CD4-positive, alpha-beta T cell treated with Interleukin-12 subunit alpha and Interleukin-12 subunit beta, for 1 hour (primary cell): ENCODE measurements at regions not wholly inside any gene's neighbourhood (a gene's known extent, or its start where the extent isn't known, plus 50 kb on each side); places are given as distances from the start of the nearest gene placed in this dataset.
"Not testable (repeated sequence)": the region's sequence is repeated elsewhere in the genome, so short reads cannot be mapped to it uniquely, and the experiment has no call there.

Experiments used
- DNase-seq: peaks from one replicate; pipeline ENCODE4 v3.0.0-alpha.2; 2020

DNA sequence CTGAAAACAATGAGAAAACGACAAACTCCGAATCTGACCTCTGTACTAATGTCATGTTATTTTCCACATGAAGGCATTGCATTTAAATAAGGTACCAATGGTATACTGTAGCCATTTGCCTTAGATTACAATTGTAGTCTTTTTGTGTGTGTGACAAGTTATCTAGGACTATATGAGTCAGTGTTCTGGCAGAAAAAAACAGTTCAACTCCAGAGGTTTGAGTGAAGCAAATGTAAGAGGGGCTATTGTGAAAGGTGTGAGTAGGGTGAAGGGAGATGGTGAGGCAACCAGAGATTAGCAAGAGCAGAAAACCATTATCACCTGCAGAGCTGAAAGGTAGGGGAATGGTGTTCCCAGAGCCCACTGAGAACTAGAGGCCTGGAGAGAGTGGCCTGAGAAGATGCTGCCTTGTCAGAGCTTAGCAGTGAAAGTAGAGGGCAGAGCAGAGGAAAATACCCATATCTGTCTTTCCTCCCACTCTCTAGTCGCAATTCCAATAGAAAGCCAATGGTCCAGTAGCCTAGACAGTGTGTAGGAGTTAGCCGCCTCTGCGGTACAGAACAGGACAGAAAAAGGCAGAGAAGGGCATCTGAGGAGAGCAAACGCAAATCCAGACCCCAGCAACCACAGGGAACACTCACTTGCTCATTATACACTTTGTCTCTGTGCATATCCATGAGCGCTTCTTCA, 112.2 kb downstream of the DYRK2 start:
- no peak for DNase-seq

DNA sequence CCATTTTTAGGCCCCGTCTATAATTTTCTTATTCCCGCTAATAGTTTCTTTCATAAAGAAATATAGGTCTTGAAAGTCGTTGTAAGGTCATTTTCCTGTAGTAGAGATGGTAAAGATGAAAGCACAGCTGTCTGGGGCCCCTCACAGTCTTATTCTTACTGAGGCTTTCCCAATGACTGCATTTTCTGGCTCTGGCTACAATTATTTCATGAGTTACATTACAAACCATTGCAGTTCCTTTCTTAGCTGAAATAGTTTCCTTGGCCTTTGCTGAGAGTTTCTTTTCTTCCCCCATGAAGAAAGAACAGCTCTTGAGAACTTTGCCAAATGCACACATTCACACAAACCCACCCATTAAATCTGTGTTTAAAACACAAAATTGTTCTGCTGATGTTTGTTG, 113.0 kb downstream of the DYRK2 start:
- DNase-seq, result no peak

DNA sequence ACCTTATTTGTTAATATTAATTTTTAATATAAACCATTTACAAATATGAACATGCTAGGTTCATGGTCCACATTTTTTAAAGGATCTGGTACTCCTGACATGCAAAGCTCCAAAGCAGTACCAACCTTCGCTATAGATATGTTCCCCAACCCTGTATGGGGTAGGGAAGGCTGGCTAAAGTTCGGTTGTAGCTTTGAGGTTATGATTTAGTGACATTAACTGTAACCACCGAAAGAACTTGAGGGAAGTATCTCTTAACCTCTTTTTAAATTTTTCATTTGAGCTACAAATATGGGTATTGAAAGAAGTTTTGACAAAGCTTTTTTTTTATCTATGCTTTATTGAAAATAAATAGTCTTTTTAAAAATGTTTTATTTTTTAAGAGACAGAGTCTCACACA, 115.5 kb downstream of the DYRK2 start:
- DNase-seq, result no peak

DNA sequence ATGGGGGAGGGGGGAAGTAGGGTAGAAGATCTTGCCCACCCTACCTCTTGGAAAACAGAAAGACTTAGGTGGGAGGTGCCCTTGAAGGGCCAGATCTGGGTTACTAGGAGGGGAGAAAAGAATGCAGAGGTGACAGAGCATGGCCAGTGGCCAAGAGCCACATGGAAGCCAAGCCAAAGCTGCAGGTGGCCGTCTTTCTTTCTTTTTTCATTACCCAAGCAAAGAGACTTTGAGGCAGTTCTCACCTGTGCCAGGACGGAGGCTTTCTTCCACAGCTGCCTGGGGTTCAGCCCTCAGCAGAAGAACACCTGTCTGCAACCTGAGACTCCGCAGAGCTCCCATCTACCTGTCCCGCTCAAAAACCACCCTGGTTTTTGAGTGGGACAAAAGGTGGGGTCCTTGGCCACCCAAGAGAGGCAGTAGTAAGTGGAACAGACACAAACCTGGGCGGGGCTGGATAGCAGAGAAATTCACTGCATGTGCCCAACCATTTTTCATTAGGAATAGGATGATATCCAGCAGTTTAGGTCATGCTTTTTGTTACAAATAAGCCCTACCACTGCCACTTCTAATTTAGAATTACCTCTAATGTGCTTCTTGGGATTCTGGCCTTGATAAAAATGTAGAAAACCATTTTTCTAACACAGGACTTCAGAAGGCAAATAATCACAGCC, 116.5 kb downstream of the DYRK2 start:
- no peak for DNase-seq

DNA sequence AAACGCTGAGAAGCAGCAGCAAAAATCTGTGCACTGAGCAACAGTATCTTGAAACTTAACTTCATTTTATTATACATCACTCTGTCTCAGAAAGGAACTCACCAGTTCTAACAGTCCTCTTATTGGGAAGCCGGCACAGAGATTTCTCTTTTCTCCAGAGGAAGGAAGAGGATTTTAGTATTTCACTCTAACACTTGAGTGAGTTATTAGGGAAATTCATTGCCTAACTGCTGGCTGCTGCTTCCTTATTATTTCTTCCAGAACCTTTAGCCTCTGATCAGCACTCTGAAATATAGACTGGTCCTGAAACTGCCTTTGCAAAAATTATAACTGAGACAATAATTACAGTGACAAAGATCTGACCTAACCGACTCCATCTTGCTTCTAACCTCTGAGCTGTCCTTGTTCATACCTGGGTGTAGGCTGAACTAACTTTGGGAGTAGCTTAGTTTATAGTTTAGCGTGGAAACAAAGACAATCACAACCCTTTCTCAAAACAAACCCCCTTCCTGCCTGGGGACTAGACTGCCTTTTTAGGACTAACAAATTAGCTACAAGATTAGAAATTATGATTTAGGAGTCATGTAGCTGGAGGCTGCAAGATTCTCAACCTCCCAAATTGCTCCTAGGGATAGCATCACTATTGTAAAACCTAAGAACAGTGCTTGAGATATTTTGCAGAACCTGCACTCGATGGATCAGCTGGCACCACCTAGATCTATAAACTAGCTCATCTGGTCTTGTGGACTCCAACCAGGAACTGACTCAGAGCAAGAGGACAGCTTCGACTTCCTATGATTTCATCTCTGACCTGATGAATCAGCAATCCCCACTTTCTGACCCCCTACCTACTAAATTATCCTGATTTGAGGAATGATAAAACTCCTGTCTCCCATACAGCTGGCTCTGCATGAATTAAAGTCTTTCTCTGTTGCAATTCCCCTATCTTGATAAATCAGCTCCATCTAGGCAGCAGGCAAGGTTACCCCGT, 117.5 kb downstream of the DYRK2 start:
- no peak for DNase-seq

DNA sequence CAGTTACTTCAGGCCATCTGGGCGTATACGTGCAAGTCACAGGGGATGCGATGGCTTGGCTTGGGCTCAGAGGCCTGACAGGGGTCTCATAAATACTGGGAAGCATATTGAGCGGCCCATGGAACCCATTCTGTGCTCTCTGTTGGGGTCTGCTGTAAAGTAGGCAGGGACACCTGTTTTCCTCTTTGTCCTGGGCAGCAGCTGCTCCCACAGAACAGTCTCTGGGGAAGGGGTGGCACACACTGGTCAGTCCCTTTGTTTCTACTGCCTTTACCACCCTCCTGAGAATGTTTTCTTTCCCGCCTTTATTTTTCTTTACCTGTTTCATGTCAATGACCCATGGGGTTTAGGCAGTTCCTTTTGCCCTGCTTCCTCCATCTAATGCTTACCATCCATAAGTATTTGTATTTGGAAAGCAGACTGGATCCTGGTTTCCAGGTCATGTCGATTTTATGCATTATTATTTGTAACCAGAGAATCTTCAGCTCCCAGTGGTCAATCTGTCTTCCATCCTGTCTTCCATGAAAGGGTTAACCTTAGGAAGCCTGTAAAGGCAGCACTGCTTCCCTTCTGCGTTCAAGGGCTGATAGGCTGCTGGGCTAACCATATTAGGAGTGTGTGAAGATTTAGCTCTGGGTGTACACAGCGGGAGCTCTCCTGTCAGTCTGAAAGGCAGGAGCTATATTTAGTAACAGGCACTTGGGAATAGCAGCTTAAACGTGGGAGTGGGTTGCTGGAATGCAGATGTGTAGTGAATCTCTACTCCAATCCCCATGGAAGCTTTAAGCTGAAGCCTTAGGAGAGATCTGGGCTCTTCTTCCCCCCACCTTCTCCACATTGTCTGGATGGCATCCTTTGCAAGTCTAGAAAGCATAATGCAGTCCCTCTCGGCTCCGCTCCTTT, 124.0 kb downstream of the DYRK2 start:
- no peak for DNase-seq

DNA sequence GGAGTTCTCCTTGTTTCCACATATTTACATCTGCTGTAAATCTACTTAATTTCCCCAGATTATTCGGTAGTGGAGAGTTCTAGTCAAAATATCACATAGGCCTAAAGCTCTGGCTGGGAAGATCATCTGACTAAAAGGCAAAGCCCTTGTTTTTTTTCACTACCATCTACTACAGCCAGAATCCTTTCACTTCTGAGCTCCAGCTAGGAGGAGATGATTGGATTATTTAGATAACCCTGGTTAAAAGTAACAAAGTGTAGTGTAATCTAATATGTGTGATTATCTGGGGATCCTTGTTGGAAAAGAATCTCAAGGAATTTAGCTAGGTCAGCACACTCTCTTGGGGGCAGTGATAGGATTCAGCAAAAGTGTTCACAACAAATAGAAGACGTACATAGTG, 125.4 kb downstream of the DYRK2 start:
- DNase-seq, result no peak

DNA sequence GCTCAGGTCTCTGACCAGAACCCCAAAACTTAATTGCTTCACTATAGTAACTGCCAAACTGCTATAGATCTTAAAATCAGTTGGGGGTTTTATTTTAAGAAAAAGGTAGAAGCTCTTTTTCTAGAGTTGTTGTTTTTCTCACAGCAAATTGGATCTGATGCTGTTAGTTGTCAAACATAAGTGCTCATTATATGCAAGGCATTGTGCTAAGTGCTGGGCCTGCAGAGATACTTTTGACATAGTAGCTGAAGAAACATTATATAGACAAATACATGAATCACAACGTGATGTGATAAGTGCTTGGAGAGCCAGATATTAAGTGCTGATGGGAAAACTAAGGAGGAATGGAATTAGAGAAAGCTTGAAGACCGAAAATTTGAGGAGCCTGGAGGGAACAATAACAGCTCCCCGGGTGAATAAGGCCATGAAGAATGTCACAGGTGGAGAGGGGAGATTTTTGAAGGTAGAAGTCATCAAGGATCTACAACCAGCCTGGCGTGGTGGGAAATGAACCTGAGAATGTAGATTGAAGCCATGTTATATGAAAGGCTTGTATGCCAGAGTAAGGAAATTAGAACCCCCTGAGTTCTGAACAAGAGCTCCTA, 126.5 kb downstream of the DYRK2 start:
- no peak for DNase-seq

DNA sequence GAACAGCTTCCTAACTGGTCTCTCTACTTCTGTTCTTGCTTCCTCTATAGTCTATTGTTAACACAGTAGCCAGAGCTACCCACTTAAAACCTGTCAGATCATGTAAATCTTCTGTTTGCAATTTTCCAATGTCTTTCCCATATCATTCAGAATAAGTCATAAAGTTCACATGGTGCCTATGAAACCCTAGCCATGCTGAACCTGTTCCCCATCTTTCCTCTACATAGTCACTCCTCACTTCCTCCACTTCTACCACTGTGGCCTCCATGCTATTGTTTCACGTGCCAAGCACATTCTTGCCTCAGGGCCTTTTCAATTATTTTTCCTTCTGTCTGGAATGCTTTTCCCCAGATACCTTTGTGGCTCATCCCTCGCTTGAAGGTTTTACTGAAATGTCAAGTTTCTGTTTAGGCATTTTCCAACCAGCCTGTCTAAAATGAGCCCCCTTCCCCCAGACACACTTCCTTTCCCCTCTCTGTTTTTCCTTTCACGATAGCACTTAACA, 132.1 kb downstream of the DYRK2 start:
- no peak for DNase-seq

DNA sequence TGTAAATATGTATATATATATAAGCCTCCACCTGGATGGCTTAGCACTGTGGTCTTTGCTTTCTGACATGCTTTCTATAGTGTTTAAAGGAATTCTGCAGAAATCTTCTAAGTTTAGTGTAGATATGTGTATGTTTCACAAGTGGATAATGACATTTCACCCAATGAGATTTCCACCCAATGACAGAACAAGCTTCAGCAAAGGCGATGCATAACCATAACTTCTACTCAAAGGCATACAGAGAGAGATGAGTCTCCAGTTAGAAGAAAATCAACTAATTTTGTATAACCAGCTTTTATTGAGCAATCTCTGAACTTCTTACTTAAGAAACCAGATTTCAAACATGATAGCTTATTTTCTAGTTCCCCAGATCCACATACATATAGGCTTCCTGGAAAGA, 134.0 kb downstream of the DYRK2 start:
- no peak for DNase-seq

DNA sequence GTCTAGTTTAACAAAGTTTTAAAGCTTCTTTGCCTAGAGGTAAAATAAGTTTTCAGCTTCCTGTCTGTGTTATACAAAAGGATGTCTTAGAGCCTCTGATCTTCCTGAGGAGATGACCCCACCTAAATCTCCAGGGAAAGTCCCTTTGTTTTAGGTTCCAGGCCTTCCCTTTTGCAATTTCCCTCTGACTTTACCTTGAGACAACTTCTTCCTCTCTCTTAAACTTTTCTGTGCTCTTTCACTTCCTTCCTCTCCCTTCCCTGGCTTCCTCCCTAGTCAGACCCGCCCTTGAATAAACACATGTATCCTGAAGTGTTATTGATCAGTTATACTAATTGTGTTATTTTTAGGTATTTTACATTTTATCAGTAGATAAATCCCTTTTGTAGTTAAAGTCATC, 134.8 kb downstream of the DYRK2 start:
- DNase-seq, result no peak

DNA sequence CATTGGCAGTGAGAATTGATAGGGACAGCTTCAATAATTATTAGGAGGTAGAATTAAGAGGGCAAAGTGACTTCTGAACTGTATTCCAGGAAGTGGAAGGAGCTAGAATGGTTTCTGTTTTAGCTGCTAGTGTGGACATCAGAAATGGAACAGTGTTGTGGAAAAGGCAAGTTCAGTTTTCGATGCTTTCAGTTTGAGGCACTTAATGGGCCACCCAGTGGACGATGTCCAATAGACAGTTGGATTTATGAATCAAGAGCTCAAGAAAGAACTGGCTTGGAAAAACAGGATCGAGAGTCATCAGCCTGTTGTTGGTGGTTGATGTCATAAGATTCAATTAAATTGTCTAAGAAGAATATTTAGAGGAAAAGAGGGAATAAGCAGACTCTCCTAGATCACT, 136.3 kb downstream of the DYRK2 start:
- no peak for DNase-seq

DNA sequence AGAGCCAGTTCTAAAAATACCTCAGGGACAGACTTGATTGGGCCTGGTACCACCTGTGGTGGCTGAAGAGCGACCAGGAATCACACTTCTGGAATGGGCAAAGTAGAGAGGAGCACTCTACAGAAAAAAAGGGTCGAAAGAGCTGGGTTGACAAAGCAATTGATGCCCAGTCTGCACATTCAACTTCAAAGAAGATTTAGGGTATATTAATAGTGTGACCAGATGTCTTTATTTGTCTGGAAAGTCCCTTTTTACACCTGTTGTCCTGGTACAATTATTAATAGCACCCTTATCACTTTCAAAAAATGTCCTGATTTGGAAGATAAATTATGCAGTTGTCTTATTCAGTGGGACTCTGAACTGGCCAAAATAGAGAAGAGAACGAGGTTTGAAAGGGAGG, 137.5 kb downstream of the DYRK2 start:
- DNase-seq, result no peak

DNA sequence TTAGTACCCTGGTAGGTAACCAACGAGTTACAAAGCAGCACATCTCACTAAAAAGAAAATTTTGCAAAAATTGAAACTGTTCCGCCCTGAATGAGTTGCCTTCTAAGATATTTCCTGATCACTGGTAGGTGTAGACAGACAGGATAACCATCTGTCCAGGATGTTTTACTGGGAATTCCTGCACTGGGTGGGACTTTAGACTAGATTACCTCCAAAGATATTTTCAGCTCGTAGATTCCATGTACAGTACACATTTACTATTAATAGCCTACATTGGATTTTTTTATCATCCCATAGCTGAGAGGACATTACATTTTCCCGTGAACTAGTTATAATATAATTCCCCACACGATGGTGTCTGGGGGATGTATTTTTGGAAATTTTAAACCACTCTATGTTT, 139.6 kb downstream of the DYRK2 start:
- DNase-seq, result no peak

DNA sequence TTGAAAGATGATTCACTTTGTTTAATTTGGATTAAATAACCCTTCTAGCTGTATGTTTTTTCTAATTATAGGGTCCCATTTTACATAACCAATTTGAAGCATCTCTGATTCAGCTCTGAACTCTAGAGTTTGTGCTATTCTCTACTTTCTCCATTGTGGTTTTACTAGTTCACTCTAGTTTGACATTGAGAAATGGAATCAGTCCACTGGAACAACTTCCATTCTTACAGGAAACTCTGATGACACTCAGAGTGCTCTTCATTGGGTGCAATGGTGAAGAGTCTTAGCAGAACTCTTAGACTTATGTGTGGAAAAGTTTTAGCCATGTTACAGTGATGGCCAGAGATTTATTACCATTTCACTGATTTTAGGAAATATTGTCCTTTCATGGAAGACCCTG, 140.7 kb downstream of the DYRK2 start:
- no peak for DNase-seq

DNA sequence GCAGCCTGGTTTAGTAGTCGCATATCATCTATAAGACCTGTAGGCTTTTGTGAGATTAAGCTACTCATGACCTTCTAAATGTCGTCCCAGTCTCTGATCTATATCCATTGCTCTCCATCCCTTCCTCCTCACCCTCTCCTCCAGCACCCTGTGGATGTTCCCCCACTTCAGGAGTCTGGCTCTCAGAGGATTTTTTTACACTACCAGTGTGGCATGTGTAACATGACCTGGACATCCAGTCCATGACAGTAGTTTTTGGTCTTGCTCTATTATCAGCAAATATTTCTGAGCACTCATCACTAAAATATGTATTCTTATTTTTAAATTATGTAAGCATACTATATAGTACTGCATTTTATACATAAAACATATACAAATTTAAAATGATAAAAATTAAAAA, 142.1 kb downstream of the DYRK2 start:
- DNase-seq, result no peak

DNA sequence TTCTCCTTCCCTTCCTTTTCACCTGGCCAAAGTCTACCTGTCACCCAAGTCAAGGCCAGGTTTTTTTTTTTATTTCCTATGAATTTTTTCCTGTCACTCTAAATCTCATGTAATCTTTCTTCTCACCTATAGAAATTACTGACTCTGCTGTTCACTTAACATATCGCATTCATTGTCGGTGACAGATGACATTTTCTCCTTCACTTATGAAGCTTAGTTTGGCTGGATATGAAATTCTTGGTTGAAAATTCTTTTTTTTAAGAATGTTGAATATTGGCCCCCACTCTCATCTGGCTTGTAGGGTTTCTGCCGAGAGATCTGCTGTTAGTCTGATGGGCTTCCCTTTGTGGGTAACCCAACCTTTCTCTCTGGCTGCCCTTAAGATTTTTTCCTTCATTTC, 142.8 kb downstream of the DYRK2 start:
- not testable (repeated sequence) for DNase-seq

DNA sequence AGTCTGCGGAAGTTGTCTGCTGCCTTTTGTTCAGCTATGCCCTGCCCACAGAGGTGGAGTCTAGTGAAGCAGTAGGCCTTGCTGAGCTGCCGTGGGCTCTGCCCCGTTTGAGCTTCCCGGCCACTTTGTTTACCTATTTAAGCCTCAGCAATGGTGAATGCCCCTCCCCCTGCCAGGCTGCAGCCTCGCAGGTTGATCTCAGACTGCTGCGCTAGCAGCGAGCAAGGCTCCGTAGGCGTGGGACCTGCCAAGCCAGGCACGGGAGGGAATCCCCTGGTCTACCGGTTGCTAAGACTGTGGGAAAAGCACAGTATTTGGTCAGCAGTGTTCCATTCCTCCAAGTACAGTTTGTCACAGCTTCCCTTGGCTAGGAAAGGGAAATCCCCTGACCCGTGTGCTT, 143.6 kb downstream of the DYRK2 start:
- peak; percentile 16 for DNase-seq

DNA sequence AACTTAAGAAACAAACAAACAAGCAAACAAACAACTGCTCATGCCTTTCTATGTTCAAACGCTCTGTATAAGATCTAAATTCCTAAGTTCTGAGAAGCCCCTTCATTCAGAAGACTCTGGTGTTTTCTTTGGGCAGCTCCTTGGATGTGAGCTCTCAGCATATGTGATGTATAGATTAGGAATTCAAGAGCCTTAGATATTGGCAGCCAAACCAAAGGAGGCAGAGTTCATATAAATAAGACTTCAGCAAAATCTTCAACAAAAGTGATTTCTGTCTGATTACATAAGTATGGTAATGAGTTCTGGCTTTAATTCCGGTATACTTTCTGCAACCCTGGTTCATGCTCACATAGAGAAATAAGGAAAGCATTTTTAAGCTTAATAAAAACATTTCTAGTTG, 145.6 kb downstream of the DYRK2 start:
- DNase-seq, result no peak

DNA sequence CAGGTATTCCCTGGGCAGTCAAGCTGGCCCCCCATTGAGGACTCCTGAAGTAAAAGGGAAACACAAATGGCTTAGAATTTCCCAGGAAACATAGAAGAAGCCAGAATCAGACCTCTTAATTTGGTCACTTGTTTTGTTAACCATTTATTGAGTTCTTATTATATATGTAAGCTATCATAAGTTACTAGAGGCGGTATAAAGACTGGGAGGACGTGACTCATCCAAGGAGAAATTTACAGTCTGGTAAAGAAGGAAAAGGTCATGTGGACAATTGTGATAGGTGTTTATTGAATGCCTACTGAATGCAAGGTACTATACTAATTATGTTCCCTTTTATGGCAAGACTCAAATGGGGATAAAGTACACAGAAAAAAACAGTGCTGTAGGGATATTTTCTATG, 146.7 kb downstream of the DYRK2 start:
- DNase-seq, result no peak

DNA sequence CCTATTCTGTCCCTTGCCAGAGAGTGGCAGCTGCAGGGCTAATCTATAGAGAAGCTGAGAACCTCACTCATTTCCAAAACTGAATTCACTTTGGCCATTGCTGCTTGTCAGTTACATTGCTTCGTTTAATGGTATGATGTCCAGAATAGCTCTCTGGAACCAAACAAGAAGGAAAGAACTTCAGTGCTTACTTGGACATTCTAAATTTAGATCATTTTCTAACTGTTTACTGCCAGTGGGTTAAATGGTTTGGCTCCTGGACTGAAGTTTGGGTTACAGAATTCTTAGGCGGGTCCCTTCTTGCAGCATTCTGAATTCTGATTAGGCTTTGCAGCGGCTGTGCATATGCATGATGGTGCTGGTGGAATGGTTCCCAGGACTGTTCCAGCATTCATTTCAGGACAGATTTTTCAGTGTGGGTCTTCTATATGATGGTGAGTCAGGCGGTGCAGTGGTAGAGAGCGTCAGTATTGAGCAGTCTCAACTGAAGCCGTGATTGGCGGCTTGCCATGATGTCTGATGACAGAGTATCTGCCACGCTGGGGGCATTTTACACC, 148.7 kb downstream of the DYRK2 start:
- DNase-seq, result no peak

DNA sequence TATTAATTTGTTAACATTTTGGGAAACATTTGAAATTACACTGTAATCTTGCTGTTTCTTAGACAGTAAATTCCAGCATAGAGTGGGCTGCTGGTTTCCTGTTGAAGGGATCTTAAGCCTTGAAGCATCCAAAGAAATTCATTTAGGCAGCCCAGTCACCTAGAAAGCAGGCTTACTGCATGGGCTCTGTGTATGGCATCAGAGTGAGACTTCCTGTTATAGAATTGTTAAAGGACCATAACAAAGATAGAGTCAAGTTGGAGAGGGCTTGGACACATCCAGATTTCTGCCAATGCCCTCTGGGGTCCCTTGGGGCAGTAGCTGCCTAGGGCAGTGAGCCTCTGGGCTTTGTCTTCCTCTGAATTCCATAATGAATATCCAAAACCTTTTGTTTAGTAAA, 149.2 kb downstream of the DYRK2 start:
- DNase-seq, result no peak
